Neural cell (in vitro differentiated cells): ENCODE measurements at regions not wholly inside any gene's neighbourhood (a gene's known extent, or its start where the extent isn't known, plus 50 kb on each side); places are given as distances from the start of the nearest gene placed in this dataset.

Experiments
- CTCF ChIP-seq: fragments of 450-650 bp; IDR thresholded peaks from 2 replicates; pipeline ENCODE4 v1.5.1; 2014; ENCODE audit warnings: antibody characterized with exemption, mild to moderate bottlenecking, moderate library complexity; ENCODE audit not compliant: poor library complexity, severe bottlenecking
- RAD21 ChIP-seq: fragments of 450-650 bp; conservative IDR thresholded peaks from 2 replicates; pipeline ENCODE4 v1.6.1; 2014; ENCODE audit warnings: antibody characterized with exemption, mild to moderate bottlenecking, moderate library complexity

GRCh38 chr2:196426122-196426521, 213.4 kb upstream of the CCDC150 start:
- no peak for TF ChIP-seq RAD21
- no peak for TF ChIP-seq CTCF
